DOHH2 (cell line): ENCODE measurements at regions not wholly inside any gene's neighbourhood (a gene's known extent, or its start where the extent isn't known, plus 50 kb on each side); places are given as distances from the start of the nearest gene placed in this dataset.

ENCODE experiments used
- CTCF ChIP-seq: fragments of 200-600 bp; sonication (generic); IDR thresholded peaks from one replicate; pipeline ENCODE4 v1.5.1; 2014; ENCODE audit warnings: antibody characterized with exemption, mild to moderate bottlenecking, low read depth, low read length; ENCODE audit not compliant: poor library complexity, severe bottlenecking
- EZH2phosphoT487 ChIP-seq: fragments of 200-600 bp; sonication (generic); IDR thresholded peaks from 2 replicates; pipeline ENCODE4 v1.6.1; 2017; ENCODE audit warnings: borderline replicate concordance, mild to moderate bottlenecking, antibody characterized with exemption, low read length, moderate library complexity, mixed read lengths

- TF ChIP-seq CTCF: no peak
- TF ChIP-seq EZH2phosphoT487: no peak
These were observed 216.0 kb upstream of the SFSWAP start for GRCh38 chr12:131494741-131495524.
